ENCODE measurements at regions not wholly inside any gene's neighbourhood (a gene's known extent, or its start where the extent isn't known, plus 50 kb on each side); places are given as distances from the start of the nearest gene placed in this dataset.

DNA sequence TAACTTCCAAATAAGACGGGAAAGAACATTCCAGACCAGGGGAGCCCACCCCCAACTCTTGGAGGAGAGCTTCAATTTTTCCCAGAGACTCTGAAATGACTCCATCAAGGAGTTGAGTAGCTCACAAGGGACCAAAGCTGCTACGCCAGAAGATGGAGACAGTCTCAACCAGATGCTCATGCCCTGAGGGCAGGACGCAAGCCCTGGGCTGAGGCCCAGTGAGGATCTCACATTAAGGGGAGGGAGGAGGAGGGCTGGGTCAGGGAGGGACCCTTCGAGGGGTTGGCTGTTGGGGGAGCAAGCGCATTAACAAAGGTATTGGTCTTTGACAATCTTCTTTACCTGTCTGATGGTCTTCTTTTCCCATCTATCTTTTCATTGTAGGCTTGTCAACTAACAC lies 141.3 kb upstream of the SLC1A4 start:
- Histone ChIP-seq H3K36me3 (no peaks in the 10 kb centered on the region), H3K9me3 (no peaks in the 10 kb centered on the region), H3K4me1 (ENCODE audit: insufficient read depth) (peaks cover 5% of the 10 kb centered on the region), H3K4me3 (no peak overlapping the region), H3K27me3 (no peaks in the 10 kb centered on the region), H3K27ac (no peak overlapping the region)
- intact Hi-C loops (cut with DNase I), result no loop called here
- no peak for DNase-seq
- no peak for TF ChIP-seq POLR2A (IDR thresholded peaks at IDR 0.05)
- TF ChIP-seq, protein P1, sequence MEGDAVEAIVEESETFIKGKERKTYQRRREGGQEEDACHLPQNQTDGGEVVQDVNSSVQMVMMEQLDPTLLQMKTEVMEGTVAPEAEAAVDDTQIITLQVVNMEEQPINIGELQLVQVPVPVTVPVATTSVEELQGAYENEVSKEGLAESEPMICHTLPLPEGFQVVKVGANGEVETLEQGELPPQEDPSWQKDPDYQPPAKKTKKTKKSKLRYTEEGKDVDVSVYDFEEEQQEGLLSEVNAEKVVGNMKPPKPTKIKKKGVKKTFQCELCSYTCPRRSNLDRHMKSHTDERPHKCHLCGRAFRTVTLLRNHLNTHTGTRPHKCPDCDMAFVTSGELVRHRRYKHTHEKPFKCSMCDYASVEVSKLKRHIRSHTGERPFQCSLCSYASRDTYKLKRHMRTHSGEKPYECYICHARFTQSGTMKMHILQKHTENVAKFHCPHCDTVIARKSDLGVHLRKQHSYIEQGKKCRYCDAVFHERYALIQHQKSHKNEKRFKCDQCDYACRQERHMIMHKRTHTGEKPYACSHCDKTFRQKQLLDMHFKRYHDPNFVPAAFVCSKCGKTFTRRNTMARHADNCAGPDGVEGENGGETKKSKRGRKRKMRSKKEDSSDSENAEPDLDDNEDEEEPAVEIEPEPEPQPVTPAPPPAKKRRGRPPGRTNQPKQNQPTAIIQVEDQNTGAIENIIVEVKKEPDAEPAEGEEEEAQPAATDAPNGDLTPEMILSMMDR (IDR thresholded peaks at IDR 0.05), result no peak
- TF ChIP-seq EP300 (IDR thresholded peaks at IDR 0.05), result no peak
- WGBS, 3 donors, result 85 to 93% (median 89%) methylated on average over 5 of the region's 5 CpGs

DNA sequence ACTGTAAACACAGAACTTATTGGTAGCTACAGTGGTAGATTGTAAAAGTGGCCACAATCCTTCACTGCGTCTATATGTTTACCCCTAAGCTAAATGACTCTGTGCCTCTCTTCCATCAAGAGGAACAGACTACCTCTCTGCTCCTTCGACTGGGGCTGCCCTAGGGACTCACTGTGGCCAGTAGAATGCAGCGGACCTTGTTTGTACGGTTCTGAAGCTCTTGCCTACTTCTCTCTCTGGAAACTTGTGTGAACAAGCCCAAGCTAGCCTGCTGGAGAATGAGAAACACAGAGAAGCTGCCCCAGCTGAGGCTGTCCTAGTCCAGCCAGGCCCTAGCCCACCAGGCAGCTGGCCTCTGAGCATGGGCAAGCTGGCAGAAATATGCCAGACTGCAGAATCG lies 140.8 kb upstream of the SLC1A4 start:
- H3K9me3 ChIP-seq, result no peaks in the 10 kb centered on the region
- no peaks in the 10 kb centered on the region for H3K36me3 ChIP-seq
- no peak for DNase-seq
- H3K4me3 ChIP-seq, result no peak overlapping the region
- intact Hi-C loops (cut with DNase I), result no loop called here
- TF ChIP-seq, protein P1 (IDR thresholded peaks at IDR 0.05), result no peak
- TF ChIP-seq EP300 (IDR thresholded peaks at IDR 0.05) (no peak), POLR2A (IDR thresholded peaks at IDR 0.05) (no peak)
- peaks cover 7% of the 10 kb centered on the region for H3K4me1 ChIP-seq (ENCODE audit: insufficient read depth)
- H3K27me3 ChIP-seq, result no peaks in the 10 kb centered on the region
- H3K27ac ChIP-seq, result no peak overlapping the region
- WGBS, 3 donors, result 92 to 95% (median 95%) methylated on average over 5 of the region's 5 CpGs

DNA sequence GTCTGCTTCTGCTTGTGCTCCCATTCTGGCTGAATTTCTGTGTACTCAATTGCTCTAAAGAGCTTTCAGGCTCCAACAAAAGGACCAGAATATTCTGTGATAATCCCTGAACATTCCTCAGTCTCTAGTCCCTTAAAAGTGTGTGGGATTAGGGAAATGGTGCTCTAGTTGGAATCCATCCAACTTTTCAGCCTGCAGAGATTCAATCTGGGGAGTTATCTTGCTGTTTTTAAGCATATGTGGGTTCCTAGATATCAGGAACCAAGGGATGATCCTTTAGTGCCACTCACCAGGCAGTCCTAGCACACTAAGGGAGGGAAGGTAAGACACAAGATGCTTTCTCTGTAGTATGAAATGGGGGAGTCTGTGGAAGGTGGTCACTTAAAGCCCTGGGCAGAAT lies 140.3 kb upstream of the SLC1A4 start:
- Histone ChIP-seq H3K9me3 (no peaks in the 10 kb centered on the region), H3K36me3 (no peaks in the 10 kb centered on the region), H3K27me3 (no peaks in the 10 kb centered on the region), H3K27ac (no peak overlapping the region), H3K4me3 (no peak overlapping the region), H3K4me1 (ENCODE audit: insufficient read depth) (peaks cover 7% of the 10 kb centered on the region)
- DNase-seq, result no peak
- TF ChIP-seq POLR2A (IDR thresholded peaks at IDR 0.05) (no peak), EP300 (IDR thresholded peaks at IDR 0.05) (no peak)
- TF ChIP-seq, protein P1 (IDR thresholded peaks at IDR 0.05), result no peak
- intact Hi-C loops (cut with DNase I), result no loop called here

DNA sequence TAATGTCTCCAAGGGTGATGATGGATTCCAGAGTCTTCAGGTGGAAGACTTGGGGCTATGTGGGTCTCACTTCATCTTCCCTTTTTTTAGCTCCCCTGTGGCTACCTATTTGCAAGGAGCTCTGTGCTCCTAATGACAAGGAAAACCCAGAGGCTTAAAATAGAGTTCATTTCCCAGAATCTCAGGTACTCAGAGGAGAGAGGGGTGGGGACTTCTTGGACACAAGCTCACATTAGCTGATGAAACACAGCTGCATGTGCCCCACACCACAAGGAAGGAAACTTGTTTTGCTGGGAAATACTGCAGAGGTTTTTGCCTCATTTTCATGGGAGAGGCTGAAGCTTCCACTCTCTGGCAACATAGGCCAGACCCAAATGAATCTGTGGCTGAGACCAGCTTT lies 138.6 kb upstream of the SLC1A4 start:
- H3K4me3 ChIP-seq, result no peak overlapping the region
- intact Hi-C loops (cut with DNase I), result no loop called here
- DNase-seq, result no peak
- H3K4me1 ChIP-seq (ENCODE audit: insufficient read depth), result peaks cover 7% of the 10 kb centered on the region
- H3K27ac ChIP-seq, result no peak overlapping the region
- H3K36me3 ChIP-seq, result no peaks in the 10 kb centered on the region
- H3K27me3 ChIP-seq, result no peaks in the 10 kb centered on the region
- no peaks in the 10 kb centered on the region for H3K9me3 ChIP-seq
- TF ChIP-seq, protein P1 (IDR thresholded peaks at IDR 0.05), result no peak
- TF ChIP-seq EP300 (IDR thresholded peaks at IDR 0.05), result no peak
- TF ChIP-seq POLR2A (IDR thresholded peaks at IDR 0.05), result no peak

DNA sequence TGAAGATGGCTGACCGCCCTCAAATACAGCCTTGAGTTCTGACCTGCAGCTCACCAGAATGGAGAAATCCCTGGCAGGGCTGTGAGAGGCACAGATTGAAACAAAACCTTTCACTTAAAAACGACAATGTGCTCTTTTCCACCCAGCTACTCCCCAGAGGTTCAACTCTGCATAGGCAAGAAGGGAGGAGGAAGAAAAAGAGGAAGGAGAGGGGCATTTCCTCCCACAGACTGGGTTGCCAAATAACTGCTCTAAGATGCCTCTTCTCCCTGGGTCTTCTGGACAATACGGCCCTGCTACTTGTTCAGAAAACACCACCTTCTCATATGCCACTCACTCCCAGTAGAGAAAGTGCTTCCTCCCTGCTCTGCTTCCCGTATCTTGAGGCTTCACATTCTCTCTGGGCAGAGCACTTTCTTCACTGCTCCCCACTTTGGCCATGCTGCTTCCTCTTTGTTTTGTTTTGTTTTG lies 136.4 kb upstream of the SLC1A4 start:
- peak overlapping the region; percentile 21 to 54 for H3K27ac ChIP-seq
- 36 to 47% (median 46%) methylated on average over 4 of the region's 4 CpGs for WGBS, 3 donors
- no peaks in the 10 kb centered on the region for H3K9me3 ChIP-seq
- no peak overlapping the region for H3K4me3 ChIP-seq
- H3K4me1 ChIP-seq (ENCODE audit: insufficient read depth), result peaks cover 10% of the 10 kb centered on the region
- intact Hi-C loops (cut with DNase I), result no loop called here
- TF ChIP-seq EP300 (IDR thresholded peaks at IDR 0.05), result no peak
- DNase-seq, result peak in 1 of 5 donors; percentile 37
- H3K27me3 ChIP-seq, result no peaks in the 10 kb centered on the region
- no peaks in the 10 kb centered on the region for H3K36me3 ChIP-seq
